GM12878 (cell line): ENCODE measurements at regions not wholly inside any gene's neighbourhood (a gene's known extent, or its start where the extent isn't known, plus 50 kb on each side); places are given as distances from the start of the nearest gene placed in this dataset.

Source experiments
- ATAC-seq: fragments of 200-7000 bp; cut with Tn5 transposase; 3 replicates; pipeline ENCODE4 v1.9.1; 2020; ENCODE audit warnings: mild to moderate bottlenecking, moderate library complexity
- BruUV-seq: library from RNA; stranded (reverse); fragments of 400-500 nt; replicated peaks from 2 replicates; lab custom pipeline; 2021; lab: Mats Ljungman, UMichigan
- CTCF ChIA-PET: fragments of 300-600 bp; sonication (Branson Sonifier 250); formaldehyde crosslinking; extraction: SDS; loops from one replicate; lab custom pipeline; 2021; ENCODE audit warnings: inconsistent platforms; lab: Yijun Ruan, JAX
- POLR2A ChIA-PET: fragments of 350-600 bp; formaldehyde crosslinking; extraction: SDS; loops from one replicate; lab custom pipeline; 2021; ENCODE audit warnings: inconsistent platforms; lab: Charles Lee
- RAD21 ChIA-PET: fragments of 300-600 bp; sonication (Branson Sonifier 250); formaldehyde crosslinking; loops from one replicate; lab custom pipeline; 2023; ENCODE audit warnings: antibody characterized with exemption; ENCODE audit not compliant: unreplicated experiment; lab: Charles Lee
- SMC1A ChIA-PET: fragments of 300-600 bp; sonication (Branson Sonifier 250); formaldehyde crosslinking; loops from one replicate; lab custom pipeline; 2023; ENCODE audit not compliant: unreplicated experiment, uncharacterized antibody; lab: Charles Lee
- DNase-seq: peaks from one replicate; pipeline ENCODE4 v3.0.0-alpha.2; 2011; ENCODE audit warnings: low read depth, low spot score
- FAIRE-seq: peaks from 3 replicates; lab custom pipeline; 2011; peaks lifted over from hg19 to GRCh38; lab: Jason Lieb, UNC
- H2AFZ ChIP-seq: 2 replicates; pipeline ENCODE4 v1.6.0; 2011; ENCODE audit warnings: low read depth, low read length, control low read depth; ENCODE audit not compliant: control insufficient read depth
- H3K27ac ChIP-seq: 2 replicates; pipeline ENCODE4 v1.5.1; 2011; ENCODE audit warnings: control low read depth; ENCODE audit not compliant: control insufficient read depth, insufficient read depth
- H3K27me3 ChIP-seq, 2 experiments: replicated peaks in 1 of 2; 2 replicates each; pipeline versions ENCODE4 v1.6.0 to v1.6.1; 2011; ENCODE audit warnings: low read length in 1 of 2; ENCODE audit not compliant: control insufficient read depth in 2 of 2, insufficient read depth in 2 of 2
- H3K36me3 ChIP-seq, 2 experiments: 2 replicates each; pipeline ENCODE4 v1.5.1; 2011; ENCODE audit warnings: low read length in 1 of 2; ENCODE audit not compliant: control insufficient read depth in 2 of 2, insufficient read depth in 2 of 2
- H3K4me1 ChIP-seq: 2 replicates; pipeline ENCODE4 v1.6.1; 2011; ENCODE audit warnings: mild to moderate bottlenecking, low read length, moderate library complexity, mixed read lengths; ENCODE audit not compliant: control insufficient read depth, insufficient read depth
- H3K4me2 ChIP-seq: 2 replicates; pipeline ENCODE4 v1.6.0; 2011; ENCODE audit warnings: control low read depth; ENCODE audit not compliant: control insufficient read depth, insufficient read depth
- H3K4me3 ChIP-seq: fragments of 200-600 bp; sonication (generic); 2 replicates; pipeline ENCODE4 v1.5.1; 2016
- H3K79me2 ChIP-seq: 2 replicates; pipeline ENCODE4 v1.6.0; 2011; ENCODE audit warnings: low read length; ENCODE audit not compliant: control insufficient read depth, insufficient read depth
- H3K9ac ChIP-seq: 2 replicates; pipeline ENCODE4 v1.8.0; 2011; ENCODE audit warnings: low read length, control low read depth, mixed read lengths; ENCODE audit not compliant: control insufficient read depth, insufficient read depth
- H3K9me3 ChIP-seq: replicated peaks from 3 replicates; pipeline ENCODE4 v1.5.1; 2011; ENCODE audit warnings: mild to moderate bottlenecking, low read length; ENCODE audit not compliant: control insufficient read depth, insufficient read depth
- H4K20me1 ChIP-seq: 2 replicates; pipeline ENCODE4 v1.6.0; 2011; ENCODE audit not compliant: control insufficient read depth, insufficient read depth
- ATF7 ChIP-seq: fragments of 450-650 bp; IDR thresholded peaks from 2 replicates; pipeline ENCODE4 v1.6.1; 2016; ENCODE audit warnings: low read depth, mild to moderate bottlenecking
- ESRRA ChIP-seq: IDR thresholded peaks from 2 replicates; pipeline ENCODE4 v1.6.1; 2012; ENCODE audit warnings: mild to moderate bottlenecking, low read length, improper control_type of control experiment
- HDAC6 ChIP-seq: fragments of 200-600 bp; sonication (generic); IDR thresholded peaks from one replicate; pipeline ENCODE4 v1.8.0; 2017; ENCODE audit warnings: antibody characterized with exemption; ENCODE audit not compliant: unreplicated experiment
- KDM1A ChIP-seq: fragments of 200-600 bp; sonication (generic); IDR thresholded peaks from 2 replicates; pipeline ENCODE4 v1.6.1; 2016; ENCODE audit warnings: borderline replicate concordance
- ZNF24 ChIP-seq: fragments of 450-650 bp; IDR thresholded peaks from 2 replicates; pipeline ENCODE4 v1.6.1; 2017; ENCODE audit warnings: antibody characterized with exemption, mild to moderate bottlenecking
- WGBS: methylation state at CpG from one replicate; pipeline ENCODE4 v1.1.6; 2016; ENCODE audit warnings: low lambda C conversion rate; ENCODE audit not compliant: insufficient replicate concordance, insufficient coverage; ENCODE audit errors: missing lambda C conversion rate; 5-methylcytosine and 5-hydroxymethylcytosine counted together
- in situ Hi-C: fragments of 300-500 bp; cut with MboI; formaldehyde crosslinking; loops from 9 replicates; pipeline ENCODE4 v1.14.3; 2018; ENCODE audit warnings: mixed read lengths
- intact Hi-C: fragments of 100-400 bp; cut with micrococcal nuclease; formaldehyde crosslinking; loops from one replicate; pipeline ENCODE4 v1.14.2; 2022; ENCODE audit not compliant: unreplicated experiment
- TF ChIP-seq, protein P1 (sequence below): fragments of 450-650 bp; IDR thresholded peaks from 2 replicates; pipeline ENCODE4 v1.6.1; 2017; ENCODE audit warnings: low read depth, mild to moderate bottlenecking, moderate library complexity
- TF ChIP-seq, protein P2 (sequence below): IDR thresholded peaks from 2 replicates; pipeline ENCODE4 v1.6.1; 2011; ENCODE audit warnings: borderline replicate concordance, low read depth, mild to moderate bottlenecking, moderate library complexity, mixed read lengths, low read length; ENCODE audit not compliant: insufficient read depth; ENCODE audit errors: extremely low read length

DNA sequence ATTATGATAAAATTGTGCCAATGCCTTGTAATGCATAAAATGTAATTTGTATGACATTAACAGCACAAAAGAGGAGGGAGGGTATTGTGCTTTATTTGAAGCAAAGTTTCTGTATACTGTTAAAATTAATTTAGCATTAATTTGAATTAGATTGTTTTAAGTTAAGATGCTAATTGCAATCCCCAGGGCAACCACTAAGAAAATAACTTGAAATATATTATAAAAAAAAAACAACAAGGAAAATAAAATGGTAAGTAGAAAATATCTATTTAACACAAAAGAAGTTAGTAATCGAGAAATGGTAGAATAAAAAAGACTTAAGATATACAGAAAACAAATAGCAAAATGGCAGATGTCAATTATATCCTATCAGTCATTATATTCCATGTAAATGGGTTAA is 131.4 kb upstream of the KAZN start:
- H3K4me1 ChIP-seq, result no peaks in the 10 kb centered on the region
- no peak overlapping the region for H3K4me2 ChIP-seq
- BruUV-seq, result no TSS peak
- ATAC-seq (no peak), FAIRE-seq (no peak)
- H3K9me3 ChIP-seq, result no peaks in the 10 kb centered on the region; the same call in 2 of the 3 replicates
- WGBS, result 50% methylated on average over 1 of the region's 1 CpG
- TF ChIP-seq ATF7, result no peak
- TF ChIP-seq, protein P1, sequence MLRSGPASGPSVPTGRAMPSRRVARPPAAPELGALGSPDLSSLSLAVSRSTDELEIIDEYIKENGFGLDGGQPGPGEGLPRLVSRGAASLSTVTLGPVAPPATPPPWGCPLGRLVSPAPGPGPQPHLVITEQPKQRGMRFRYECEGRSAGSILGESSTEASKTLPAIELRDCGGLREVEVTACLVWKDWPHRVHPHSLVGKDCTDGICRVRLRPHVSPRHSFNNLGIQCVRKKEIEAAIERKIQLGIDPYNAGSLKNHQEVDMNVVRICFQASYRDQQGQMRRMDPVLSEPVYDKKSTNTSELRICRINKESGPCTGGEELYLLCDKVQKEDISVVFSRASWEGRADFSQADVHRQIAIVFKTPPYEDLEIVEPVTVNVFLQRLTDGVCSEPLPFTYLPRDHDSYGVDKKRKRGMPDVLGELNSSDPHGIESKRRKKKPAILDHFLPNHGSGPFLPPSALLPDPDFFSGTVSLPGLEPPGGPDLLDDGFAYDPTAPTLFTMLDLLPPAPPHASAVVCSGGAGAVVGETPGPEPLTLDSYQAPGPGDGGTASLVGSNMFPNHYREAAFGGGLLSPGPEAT, result no peak
- TF ChIP-seq ESRRA, result no peak
- no peak for TF ChIP-seq HDAC6
- no peak for TF ChIP-seq KDM1A
- TF ChIP-seq, protein P2, sequence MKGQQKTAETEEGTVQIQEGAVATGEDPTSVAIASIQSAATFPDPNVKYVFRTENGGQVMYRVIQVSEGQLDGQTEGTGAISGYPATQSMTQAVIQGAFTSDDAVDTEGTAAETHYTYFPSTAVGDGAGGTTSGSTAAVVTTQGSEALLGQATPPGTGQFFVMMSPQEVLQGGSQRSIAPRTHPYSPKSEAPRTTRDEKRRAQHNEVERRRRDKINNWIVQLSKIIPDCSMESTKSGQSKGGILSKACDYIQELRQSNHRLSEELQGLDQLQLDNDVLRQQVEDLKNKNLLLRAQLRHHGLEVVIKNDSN, result no peak
- TF ChIP-seq ZNF24, result no peak
- TF ChIP-seq, all 136 proteins: peak for 0
- Histone ChIP-seq H3K27me3 (no peaks in the 10 kb centered on the region), H4K20me1 (no peaks in the 10 kb centered on the region), H3K79me2 (no peaks in the 10 kb centered on the region), H3K9ac (no peak overlapping the region), H2AFZ (no peak overlapping the region), H3K27ac (no peak overlapping the region), H3K4me3 (no peak overlapping the region), H3K36me3 (no peaks in the 10 kb centered on the region)
- intact Hi-C loops, result no loop called here
- ChIA-PET CTCF (no interaction called here), SMC1A (no interaction called here), POLR2A (no interaction called here), RAD21 (no interaction called here)
- DNase-seq, result no peak
- in situ Hi-C loops, result no loop called here
